ENCODE measurements at regions not wholly inside any gene's neighbourhood (a gene's known extent, or its start where the extent isn't known, plus 50 kb on each side); places are given as distances from the start of the nearest gene placed in this dataset.

DNA sequence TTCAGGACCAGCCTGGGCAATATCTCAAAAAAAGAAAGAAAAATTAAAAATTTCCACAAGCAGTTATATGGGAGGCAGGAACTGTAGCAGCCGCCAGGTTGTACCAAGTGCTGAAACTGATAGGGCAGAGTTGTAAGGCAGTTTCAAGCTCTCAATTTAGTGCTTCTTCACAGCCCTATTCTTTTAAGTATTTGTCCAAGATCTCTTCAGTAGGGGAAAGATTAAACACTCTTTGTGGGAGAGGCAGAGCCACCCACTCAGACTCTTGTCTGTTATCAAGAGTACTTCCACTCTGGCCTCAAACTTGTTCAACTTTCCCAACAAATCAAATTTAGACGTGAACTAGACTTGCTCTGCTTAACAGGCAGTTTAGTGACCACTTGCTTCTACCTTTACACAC, 228.7 kb downstream of the REEP3 start:
- no peak for DNase-seq

DNA sequence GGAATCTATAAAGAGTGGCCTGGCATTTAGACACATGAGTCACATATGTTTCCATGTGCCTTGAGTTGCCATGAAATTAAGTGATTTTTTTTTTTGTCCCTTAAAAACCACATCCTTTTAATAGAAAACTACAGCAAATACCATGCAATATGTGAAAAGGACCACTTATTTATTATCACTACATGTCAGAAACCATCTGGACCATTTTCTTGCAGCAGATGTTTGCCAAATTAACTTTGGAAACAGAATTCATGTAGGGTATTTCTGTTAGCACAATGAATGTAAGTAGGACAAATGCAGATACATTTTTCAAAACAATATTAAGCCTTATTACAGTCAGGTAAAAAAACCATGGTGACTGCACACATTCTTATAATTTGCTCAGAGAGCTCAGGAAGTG, 230.6 kb downstream of the REEP3 start:
- no peak for DNase-seq

DNA sequence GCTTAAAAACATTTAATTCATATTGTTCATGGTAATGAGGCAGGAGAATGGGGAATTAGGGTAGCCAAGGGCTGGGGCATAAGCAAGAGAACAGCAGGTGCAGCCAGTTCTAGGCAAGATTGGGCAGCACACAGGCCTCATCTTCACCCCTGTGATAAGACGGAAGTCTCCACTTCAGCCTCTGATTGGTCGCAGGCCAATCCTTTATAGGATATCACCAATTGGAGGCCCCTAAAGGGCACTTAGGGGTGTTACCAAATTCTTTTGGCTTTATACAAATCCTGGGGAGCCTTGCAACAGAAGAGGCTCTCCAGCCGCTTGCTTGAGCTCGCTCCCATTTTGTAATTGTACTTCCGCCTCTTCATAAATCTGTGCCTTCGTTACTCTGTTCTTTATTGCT, 231.1 kb downstream of the REEP3 start:
- DNase-seq: no peak

DNA sequence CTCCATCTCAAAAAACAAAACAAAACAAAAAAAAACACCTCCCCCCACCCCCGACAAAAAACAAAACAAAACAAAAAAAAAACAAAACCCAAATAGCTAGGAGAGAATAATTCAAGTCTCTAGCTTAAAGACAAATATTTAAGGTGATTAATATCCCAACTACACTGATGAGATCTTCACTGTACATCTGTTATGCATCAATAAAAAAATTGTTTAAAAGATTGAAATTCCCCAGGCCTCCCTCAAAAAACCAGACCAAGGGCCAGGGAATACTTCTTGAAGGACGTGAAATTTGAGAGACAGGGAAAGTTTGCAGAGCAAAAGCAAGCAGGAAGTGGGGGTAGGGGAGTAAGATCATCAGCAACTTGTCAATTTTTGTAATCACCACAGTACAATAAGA, 232.6 kb downstream of the REEP3 start:
- DNase-seq: peak; percentile 32

DNA sequence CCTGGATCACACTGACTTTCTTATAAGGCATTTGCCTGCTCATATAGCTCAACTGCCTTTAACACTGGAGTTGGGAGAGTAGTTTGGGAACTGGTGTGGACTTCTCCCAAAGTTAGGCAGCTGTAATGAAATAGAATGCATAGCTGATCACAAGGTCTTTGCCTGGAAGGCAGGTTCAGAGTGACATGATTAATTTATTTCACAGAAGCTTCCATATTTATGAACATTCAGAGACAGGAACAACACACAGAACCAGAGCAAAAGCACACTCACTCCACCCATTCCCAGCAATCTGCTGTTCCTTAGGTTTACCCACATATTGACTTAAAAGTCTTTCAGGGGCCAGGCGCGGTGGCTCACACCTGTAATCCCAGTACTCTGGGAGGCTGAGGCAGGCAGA, 234.2 kb downstream of the REEP3 start:
- DNase-seq: no peak

DNA sequence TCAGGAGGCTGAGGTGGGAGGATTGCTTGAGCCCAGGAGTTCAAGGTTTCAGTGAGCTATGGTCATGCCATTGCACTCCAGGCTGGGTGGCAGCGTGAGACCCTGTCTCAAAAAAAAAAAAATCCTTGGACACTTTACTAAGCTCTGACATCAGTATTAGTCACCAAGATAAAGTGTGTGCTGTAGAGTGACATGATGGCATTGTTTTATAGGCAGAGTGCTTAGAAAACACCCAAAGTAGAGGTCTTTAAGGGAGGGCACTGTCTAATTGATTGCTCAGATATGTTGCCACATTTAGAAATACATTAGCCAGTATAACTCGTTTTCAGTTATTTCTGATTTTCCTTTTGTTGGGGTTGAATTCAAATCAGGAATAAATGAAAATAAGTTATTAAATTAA, 235.9 kb downstream of the REEP3 start:
- DNase-seq: no peak

DNA sequence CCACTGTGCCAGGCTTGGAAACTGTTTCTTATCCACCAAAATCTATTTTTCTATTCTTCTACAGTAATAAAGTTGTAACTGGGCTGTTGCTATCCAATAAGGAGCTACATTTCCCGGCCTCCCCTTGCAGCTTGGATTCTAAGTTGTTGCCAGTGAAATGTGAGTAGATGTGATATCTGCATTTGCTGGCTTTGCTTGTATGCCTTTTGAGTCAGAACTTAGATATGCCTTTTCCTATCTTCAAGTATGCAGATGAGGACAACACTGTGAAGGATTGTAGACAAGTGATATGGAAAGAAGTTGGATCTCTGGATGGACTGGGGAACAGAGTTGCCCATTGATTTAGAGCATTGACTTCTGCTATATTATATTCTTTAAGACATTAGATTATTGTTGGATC, 236.9 kb downstream of the REEP3 start:
- DNase-seq: peak; percentile 61

DNA sequence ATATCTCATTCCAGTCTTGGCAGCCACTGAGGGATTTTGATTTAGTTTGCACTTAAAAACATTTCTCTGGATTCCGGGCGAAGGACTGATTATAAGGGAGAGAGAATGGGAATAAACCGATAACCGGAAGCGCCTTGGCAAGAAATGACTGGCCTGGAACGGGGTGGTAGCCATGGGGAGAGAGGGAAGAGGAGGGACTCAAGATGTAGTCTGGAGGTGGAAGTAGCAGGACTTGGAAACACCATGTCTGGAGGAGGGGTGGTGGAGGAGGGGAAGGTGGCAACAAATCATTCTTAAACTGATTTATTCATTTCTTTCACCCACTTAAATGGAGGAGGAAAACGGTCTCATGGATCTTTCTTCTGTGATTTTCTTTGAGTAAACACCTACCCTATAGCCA, 238.1 kb downstream of the REEP3 start:
- DNase-seq: no peak

DNA sequence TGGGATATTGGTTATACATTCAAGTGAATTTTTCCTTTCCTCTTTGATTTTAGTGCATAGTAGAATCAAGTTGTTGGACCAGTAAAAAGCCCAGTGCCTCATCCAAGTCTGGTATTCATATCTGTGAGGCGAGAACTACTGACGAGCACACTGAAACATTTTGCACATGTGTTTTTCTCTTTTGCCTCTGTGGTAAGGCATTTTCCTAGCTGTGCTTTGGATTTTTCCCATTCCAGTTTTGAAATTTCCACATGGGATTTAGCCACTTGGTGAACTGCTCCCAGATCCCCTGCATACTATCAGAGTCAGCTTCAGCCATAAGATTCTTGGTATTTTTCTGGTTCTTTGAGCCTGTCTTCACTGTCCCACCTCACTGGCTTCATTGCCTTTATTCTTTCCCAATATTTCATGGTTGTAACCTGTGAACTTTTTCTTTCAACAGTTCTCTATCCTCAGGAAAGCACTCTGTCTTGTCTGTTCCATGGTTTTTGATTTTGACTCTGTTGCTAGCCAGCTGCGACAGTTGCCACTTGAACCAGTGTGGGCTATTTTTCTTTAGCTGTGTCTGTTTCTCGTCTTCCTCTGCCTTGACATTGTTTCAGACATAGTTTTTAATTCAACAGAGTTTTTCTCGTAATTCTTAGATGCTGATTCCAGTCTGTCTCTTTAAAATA, 239.0 kb downstream of the REEP3 start:
- DNase-seq: peak; percentile 80

DNA sequence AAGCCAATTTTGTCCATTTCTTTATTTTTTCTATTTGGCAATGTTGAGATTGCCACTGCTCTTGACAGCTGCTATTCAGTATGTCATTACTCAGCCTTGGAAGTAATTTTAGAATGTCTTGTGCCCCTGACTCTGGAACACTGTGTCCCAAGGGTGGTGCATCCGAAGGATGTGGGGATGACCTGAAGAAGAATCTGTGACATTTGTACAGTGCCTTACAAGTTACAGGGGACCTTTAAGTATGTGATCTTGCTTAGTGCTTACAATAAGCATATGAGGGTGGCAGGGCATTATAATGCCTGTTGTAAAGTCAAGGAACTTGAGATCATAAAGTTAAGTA, 239.5 kb downstream of the REEP3 start:
- DNase-seq: no peak

DNA sequence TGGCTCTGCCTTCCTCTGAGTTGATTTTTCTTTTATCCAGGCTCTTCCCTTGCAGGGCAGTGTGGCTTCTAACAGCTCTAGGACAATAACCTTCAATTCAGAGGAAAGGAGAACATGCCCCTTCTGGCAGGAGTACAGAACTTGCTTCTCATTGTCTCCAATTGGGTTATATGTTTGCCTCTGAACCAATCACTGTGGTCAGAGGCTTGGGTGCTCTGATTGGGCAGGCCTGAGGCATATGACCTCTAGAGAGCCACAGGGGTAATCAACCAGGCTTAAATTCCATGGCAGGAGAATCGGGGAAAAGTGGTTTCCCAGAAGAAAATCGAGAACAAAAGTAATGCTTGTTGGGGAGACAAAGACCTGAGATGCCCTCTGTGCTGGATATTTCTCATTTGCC, 240.0 kb downstream of the REEP3 start:
- DNase-seq: no peak

DNA sequence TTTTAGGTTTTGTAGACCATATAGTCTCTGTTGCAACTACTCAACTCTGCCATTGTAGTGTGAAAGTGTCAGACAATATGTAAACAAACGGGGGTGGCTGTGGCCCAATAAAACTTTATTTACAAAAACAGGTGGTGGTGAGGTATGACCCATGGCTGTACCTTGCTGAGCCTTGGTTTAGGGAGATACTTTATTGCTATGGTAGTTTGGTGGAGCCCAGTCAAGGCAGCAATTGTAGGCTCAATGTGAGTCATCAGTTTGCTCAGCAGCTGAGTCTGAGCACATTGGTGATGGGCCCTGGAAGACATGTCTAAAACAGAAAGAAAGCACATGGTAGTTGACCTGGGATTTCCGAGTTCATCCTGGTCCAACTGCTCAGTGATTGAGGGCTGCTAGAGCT, 242.5 kb downstream of the REEP3 start:
- no peak for DNase-seq

DNA sequence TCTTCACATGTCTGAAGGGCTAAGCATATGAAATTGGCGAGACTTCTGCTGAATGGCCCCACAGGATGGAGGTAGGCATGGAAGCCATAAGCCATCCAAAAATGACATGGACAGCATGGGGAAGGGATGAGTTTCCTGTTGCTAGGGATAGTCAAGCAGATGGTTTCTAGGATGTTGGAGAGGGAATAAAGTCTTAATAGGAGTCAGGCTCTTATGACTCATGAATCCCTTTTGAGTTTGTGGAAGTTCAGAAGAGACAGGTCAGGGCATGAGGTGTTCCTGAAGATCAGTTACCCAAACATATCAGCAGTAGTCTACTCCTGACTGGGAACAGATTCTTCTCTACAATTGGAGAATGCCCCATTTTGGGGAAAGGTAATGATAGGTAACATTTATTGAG, 243.9 kb downstream of the REEP3 start:
- DNase-seq: peak; percentile 25

DNA sequence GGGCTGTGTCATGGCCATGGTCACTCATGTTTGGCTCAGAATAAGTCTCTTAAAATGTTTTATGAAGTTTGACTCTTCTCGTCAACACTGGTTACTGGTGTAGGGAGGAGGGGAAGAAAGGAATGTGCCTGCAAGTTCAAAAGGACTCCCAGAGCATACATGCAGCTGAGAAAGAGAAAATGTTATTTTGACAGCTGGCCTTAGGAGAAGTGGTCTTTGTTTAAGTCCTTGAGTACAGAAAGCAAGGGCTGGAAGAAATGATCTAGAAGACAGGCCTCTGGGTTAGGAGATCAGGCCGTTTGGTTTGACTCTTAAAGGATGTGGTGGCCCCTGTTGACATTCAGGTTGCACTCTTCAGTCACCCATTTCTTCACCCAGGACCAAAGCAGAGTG, 245.5 kb downstream of the REEP3 start:
- peak; percentile 87 for DNase-seq

DNA sequence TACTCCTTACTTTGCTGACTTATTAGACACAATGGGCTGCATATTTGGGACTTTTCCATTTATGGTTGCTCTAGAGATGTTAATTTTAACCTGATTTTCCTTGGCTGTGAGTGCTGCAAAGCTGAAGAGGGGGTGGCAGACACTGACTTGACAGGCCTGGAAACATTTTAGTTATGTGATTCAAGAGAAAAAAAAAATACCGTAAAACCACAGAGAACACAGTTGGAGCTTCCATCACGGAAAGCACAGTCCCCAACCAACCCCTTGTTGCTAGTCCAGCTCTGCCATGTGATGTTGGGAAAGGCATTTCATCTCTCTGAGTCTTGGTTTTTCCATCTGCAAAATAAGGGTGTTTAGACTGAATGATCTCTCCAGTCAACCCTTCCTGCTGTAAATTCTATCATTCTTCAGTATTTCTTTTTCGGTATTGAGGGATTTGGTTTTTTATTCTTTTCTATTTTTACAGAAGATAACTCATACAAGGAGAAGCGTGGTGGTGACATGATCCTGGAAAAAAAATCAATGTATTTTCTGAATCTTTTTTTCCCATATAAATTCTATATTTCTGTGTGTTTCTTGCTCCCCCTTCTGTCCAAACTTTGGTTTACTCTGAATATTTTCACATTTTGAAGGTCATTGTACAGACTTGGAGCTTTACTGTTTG, 246.1 kb downstream of the REEP3 start:
- peak; percentile 94 for DNase-seq

DNA sequence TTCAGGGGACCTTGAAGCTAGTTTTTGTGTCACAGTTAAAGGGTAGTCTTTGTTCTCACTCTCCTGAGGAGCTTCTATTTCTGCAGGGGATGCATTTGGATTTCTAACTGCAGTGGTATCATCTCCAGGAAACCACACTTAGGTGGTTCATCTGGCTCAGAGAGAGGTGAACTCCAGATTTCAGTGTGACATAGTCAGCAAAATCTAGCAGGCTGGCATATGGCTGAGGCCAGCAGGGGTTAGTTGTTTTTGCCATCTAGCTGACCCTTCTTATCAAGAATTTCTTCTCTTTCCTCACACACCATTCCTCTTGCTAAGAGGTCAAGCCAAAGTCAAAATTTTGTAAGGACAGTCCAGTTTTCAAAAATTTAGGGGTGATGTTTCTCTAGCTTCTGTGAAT, 248.2 kb downstream of the REEP3 start:
- DNase-seq: no peak

DNA sequence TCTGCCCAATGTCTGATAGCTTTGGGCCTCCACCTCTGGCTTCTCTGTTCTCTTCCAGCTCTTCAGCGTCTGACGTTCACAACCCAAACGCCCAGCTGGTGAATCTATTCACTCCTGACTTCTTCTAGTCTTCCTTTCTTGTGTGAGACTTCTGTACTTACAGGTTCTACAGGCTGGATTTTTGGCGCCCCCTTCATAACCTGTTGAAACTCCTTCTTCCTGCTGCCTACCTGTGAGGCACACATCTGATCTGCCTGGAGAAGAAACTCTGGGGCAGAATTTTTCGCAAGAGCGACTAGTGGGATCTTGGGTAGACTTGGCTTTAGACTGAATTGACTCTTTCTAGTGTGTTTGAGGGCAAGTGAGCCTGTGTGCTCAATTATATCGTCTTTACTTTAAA, 249.3 kb downstream of the REEP3 start:
- DNase-seq: no peak

DNA sequence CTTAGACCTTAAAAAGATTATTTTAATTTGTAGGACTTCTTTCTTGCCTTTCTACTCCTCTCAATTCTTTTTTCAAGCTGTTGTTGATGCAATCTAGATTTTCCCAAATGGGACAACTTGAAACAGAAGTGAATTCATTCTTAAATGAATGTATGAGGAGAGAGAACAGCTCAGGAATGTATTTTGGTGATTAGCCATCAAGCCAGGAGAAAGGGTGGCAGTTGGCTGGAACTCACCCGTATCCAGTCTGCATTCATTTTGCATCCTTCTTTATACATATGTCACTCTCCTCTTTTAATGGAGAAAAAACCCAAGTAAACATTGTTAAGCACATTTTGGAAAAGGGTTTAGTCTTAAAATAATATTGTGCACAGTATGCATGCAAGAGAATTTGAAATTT, 251.3 kb downstream of the REEP3 start:
- peak; percentile 15 for DNase-seq

DNA sequence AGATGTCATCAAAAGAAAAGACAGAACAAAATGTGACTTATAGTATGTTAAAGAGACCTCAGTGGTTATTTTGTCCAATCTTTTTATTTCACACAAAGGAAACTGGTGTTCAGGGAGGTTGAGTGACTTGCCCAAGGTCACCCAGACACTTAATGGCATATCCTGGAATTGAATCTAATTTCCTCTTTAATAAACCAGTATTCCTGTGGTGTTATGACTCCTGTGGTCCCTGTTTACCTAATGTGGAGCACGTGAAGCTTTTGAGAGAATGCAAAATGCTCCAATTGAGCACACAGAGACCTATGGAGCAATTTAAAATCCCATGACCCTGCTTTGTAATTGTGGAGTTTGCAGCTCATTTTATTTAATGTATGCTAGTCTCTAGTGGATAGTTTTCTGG, 251.9 kb downstream of the REEP3 start:
- DNase-seq: no peak

DNA sequence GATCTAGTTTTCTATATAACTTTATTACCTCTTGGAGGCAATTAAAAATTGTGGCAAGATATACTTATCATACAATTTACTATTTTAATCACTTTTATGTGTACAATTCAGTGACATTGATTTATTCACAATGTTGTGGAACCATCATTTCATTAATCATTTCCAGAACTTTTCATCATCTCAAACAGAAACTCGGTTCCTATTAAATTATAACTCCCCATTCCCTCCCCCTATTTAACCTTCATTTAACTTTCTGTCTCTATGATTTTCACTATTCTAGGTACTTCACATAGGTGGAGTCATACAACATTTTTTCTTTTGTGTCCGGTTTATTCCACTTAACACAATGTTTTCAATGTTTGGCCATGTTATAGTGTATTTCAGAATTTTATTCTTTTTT, 252.8 kb downstream of the REEP3 start:
- DNase-seq: no peak

DNA sequence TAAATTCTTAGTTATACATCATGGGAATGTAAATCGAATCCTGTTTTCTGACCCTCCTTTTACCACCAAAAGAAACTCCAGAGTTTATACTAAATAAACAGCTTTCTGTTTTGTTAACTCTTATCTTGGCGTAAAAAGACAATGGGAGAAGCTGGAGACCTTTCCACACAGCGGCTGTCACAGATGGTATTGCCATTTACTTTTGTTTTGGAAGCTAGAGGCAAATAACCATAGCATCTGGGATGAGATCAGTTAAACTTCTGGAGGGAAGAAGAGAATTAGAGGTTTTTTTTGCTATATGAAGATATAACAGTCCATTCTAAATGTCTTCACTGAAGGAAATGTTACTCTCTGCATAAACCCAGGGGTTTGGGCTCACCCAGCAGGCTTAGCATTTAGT, 258.9 kb downstream of the REEP3 start:
- DNase-seq: no peak

DNA sequence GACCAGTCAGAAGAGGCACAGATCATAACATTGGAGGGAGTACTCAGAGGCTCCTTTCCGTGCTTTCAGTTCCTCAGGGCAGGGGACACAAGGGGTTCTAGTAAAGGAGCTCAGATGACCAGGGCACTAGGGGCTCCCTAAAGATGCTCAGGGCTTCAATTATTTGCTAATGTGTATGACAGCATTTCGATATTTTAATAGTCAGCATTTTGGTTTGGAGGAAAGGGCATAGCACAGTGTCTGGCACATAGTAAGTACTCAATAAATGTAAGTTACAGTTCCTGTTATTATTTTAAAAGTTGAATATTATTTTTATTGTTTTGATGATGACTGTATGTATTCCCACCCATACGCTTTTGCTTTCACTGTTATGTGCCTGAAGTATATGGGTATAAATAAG, 260.0 kb downstream of the REEP3 start:
- DNase-seq: no peak

DNA sequence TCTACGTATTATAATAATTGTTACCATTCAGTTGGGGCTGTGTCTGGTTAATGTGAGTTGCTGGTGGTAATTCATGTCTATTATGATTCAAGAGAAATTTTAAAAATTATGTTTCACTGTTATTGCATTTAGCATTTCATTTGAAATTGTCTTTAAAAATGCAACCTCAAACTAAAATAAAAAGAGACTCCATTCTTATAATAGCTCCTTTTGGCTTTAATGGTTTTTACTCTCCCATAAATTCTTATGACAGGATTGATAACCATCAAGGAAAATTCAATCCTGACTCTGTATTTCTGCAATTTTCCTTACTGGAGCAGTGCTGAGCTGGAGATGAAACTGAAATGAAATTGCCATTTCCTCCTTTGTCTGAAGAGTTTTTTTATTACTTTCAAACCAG, 262.7 kb downstream of the REEP3 start:
- no peak for DNase-seq

DNA sequence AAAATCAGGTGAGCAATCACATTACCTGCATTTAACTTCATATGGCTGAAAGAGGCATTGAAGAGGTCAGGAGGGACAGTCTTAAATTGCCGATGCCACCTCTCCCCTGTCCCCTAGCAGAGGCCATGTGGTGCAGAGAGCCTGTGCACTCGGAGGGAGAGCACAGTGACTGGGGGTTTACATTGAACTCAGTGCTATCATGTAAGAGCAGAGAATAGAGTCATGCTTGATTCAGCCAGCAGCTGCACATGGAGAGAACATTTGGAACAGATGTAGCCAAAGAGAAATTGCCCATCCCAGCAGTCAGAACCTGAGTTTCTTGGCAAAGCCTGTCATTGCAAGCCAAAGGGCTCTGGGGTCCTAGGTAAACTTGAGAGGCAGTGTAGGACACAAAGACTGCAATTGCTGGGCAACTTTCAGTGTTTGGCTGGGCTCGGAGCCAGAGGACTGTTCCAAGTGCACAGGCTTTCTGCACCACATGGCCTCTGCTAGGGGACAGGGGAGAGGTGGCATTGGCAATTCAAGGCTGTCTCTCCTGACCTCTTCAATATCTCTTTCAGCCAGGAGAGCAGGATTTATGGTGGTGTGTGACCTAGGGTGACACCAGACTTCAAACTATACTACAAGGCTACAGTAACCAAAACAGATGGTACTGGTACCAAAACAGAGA, 267.1 kb downstream of the REEP3 start:
- no peak for DNase-seq
